ENCODE measurements at regions not wholly inside any gene's neighbourhood (a gene's known extent, or its start where the extent isn't known, plus 50 kb on each side); places are given as distances from the start of the nearest gene placed in this dataset.
"Not testable (repeated sequence)": the region's sequence is repeated elsewhere in the genome, so short reads cannot be mapped to it uniquely, and the experiment has no call there.

- DNase-seq: no peak
Observed at GRCh38 chr7:109335951-109336350, 766.3 kb downstream of the DNAJB9 start.

GRCh38 chr7:109336531-109336930 is 766.9 kb downstream of the DNAJB9 start:
- no peak for DNase-seq

DNA sequence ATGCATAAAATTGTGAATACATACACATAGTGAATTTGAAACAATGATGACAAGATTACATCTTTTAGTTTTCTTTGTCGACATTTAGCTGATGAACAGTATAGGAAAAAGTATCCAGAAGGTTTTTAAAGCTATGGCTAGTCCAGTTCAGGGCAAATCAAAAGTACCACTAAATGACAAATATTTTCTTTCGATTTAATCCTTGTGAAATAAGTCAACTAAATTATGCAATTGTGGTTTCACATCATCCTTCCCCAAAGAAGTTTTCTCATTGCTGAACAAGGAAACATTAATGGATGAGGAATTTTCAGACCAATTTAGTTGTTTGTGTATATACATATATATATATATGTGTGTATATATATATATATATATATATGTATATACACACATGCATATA is 774.0 kb downstream of the DNAJB9 start:
- no peak for DNase-seq

DNA sequence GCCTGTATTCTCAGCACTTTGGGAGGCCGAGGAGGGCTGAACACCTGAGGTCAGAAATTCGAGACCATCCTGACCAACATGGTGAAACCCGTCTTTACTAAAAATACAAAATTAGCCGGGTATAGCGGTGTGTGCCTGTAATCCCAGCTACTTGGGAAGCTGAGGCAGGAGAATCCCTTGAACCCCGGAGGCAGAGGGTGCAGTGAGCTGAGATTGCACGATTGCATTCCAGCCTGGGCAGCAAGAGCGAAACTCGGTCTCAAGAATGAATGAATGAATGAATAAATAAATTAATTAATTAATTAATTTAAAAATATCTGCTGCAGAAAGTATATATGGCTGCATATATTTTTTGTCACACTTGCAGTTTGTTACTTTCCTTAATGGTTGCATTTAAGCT is 781.8 kb downstream of the DNAJB9 start:
- DNase-seq: no peak

DNA sequence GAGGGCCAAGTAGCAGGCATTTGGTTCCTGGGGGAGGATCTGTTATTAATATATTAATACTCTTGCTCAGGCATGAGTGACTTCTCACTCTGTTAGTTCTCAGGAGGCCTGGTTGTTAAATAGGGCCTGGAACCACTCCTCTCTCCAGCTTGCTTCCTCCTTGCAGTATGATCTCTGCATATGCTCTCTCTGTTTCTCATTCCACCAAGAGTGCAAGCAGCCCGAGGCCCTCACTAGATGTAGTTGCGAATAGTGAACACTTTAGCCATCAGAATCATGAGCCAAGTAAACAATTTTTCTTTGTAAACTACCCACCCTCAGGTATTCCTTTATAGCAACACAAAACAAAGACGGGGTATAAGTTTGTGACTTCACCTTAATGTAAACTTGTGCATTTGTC is 784.3 kb downstream of the DNAJB9 start:
- no peak for DNase-seq

- no peak for DNase-seq
Observed at GRCh38 chr7:109354552-109354951, 784.9 kb downstream of the DNAJB9 start.

DNA sequence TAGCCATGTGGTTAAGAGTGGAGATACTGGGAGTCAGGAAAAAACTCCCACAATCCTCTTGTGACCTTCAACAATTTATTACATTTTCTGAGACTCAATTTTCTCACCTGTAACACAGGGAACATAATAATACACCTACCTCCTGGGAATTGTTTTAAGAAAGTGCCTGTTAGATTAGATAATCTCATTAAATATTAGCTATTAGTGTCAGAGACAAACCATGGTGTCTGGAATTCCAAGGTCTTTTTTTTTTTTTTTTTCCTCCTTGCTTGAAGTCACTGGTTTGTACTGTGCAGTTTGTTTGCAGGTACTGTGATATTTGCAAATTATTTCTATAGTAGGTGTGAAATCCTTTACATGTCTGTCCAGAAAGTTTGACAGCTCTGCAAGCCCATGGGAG is 806.1 kb downstream of the DNAJB9 start:
- DNase-seq: no peak

- DNase-seq: no peak
Observed at GRCh38 chr7:109376576-109376975, 806.9 kb downstream of the DNAJB9 start.

GRCh38 chr7:109377076-109377884 is 807.6 kb downstream of the DNAJB9 start:
- no peak for DNase-seq

- no peak for DNase-seq
Observed at GRCh38 chr7:109386959-109387358, 817.3 kb downstream of the DNAJB9 start.

DNA sequence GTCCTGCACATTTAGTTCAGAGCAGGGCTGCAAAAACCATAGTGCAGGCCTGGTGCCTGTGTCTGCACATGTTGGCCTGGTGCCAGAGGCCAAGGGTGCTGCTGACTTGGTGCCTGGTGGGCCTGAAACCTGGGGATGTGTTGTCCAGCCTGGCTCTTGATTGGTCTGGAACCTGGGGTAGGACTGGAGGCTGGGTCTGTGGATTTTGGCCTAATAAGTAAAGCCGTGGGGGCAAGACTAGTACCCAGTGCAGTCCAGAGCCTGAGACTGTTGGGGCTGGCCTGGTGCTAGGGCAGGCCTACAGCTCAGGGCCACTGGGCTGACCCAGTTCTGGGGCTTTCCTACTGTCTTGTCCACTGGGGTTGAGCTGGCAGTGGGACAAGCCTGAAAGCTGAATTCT is 817.9 kb downstream of the DNAJB9 start:
- no peak for DNase-seq

DNA sequence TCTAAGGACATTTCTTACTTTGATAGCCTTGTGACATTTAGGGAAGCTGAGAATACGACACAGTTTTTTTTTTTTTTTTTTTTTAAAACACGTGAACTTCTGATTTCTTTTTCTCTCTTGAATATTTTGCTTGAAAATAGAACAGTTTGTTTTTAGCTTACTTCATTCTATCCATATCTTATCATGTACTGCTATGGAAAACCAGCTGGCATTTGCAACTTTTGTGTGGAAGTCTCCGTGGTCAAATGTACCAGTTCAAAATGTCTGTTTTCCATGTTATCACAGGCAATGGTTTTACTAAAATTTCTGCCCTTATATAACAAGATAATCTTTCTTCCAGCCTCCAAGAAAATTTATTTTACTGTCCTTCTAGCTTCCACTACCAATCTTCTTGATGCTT is 821.6 kb downstream of the DNAJB9 start:
- no peak for DNase-seq

DNA sequence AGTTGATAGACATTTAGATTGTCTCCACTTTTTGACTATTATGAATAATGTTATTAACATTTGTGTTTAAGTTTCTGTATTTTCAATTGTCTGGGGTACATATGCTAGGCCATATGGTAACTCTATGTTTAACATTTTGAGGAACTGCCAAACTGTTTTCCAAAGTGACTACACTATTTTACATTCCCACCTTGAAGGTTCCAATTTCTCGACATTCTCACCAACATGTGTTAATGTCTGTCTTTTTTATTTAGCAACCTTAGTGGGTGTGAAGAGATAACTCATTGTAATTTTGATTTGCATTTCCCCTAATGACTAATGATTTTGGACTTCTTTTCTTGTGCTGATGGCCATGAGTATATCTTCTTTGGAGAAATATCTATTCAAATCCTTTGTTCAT is 832.4 kb downstream of the DNAJB9 start:
- DNase-seq: no peak

GRCh38 chr7:109407756-109408155 is 838.1 kb downstream of the DNAJB9 start:
- DNase-seq: no peak

GRCh38 chr7:109437957-109438356 is 868.3 kb downstream of the DNAJB9 start:
- DNase-seq: no peak

DNA sequence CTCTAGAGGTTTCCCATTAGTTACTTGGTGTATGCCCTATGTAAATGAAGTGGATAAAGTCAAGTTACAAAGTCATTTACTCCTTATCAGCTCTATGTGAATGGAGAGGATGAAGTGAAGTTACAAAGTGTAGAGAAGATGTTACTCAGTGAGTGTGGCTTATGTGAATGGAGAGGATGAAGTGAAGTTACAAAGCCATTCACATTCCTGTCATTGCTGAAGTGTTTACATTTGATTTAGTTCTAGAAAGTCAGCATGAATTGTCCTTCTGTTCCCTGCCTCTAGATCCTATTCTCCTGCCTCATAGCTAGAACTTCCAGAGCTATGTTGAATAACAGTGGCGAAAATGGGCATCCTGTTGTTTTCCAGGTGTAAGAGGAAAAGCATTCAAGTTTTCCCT is 880.1 kb downstream of the DNAJB9 start:
- no peak for DNase-seq

DNA sequence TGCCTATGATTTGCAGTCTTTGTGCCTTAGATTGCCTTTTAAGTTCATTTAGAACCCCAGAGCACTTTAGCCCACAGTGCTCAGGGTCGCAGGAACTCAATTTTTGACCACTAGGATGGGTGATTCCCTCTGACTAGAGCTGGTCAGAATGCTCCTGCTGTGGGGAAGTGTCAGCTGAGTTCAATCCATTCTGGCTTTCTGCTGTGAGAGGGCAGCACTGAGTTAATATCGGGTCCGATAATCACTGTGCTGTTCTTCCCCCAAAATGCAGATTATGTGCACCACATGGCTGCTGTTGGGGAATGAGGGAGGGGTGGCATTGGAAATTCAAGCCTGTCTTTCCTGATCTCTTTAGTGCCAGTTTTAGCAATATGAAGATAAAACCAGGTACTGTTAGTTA is 886.4 kb downstream of the DNAJB9 start:
- DNase-seq: no peak

GRCh38 chr7:109460296-109460695 is 890.6 kb downstream of the DNAJB9 start:
- DNase-seq: no peak

DNA sequence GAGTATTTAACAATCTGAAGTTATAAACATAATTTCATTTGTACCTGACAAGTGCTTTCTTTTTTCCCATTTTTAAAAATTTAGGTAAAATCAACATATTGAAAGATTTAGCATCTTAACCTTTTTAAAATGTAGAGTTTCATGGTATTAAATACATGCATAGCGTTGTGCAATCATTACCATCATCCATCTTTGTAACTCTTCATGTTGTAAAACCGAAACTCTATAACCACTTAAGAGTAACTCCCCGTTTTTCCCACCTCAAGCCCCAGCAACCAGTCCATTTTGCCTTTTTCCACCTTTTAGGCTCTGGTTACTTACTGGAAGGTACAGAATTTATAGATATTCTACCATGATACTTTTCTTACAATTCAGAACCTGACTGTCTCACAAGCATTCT is 892.5 kb downstream of the DNAJB9 start:
- no peak for DNase-seq

GRCh38 chr7:109467729-109468128 is 898.1 kb downstream of the DNAJB9 start:
- DNase-seq: not testable (repeated sequence)

DNA sequence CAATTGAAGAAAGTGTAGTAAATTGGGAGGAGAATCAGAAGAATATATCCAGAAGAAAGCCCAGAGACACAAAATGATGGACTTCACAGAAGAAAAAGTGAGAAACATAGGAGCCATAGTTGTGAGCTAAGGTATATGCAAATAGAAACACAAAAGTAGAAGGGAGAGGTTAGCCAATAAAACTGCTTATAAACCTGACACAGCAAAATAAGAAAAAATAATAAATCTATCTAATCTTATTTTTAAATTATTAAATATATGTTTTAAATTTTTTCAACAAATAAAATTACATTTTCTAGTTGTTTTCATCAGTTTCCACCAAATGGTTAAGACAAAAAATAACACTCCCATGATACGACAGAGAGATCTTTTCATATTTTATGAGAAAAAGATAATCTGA is 903.5 kb downstream of the DNAJB9 start:
- no peak for DNase-seq

- DNase-seq: no peak
Observed at GRCh38 chr7:109476409-109476808, 906.7 kb downstream of the DNAJB9 start.

DNA sequence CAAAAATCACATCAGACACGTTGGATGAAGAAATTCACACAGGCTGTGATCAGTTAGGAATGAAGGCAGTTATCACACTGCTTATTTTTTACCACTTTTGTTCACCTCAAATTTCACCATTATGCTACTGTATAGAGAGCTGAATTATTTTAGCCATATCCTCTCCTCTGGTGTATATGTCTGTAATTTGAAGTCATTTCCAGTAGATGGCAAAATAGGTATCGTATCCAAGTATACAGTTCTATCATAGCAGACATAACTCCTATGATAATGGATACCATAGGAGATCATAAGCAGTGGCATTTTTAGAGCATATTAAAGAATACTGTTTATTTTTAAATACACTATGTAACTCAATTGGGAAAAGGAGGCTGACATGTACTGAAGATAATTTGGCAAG is 909.7 kb downstream of the DNAJB9 start:
- DNase-seq: no peak

GRCh38 chr7:109490607-109491006 is 920.9 kb downstream of the DNAJB9 start:
- not testable (repeated sequence) for DNase-seq

- no peak for DNase-seq
Observed at GRCh38 chr7:109497053-109497452, 927.4 kb downstream of the DNAJB9 start.

All from NCI-H526 treated with DMSO at 0.1 percent for 48 hours (cell line).